HUES64 (cell line): ENCODE measurements at regions not wholly inside any gene's neighbourhood (a gene's known extent, or its start where the extent isn't known, plus 50 kb on each side); places are given as distances from the start of the nearest gene placed in this dataset.
"Not testable (repeated sequence)": the region's sequence is repeated elsewhere in the genome, so short reads cannot be mapped to it uniquely, and the experiment has no call there.

Source experiments
- H3K27ac ChIP-seq: 2 replicates; pipeline ENCODE4 v1.7.0; 2013; ENCODE audit warnings: low read depth, low read length, inconsistent platforms
- H3K27me3 ChIP-seq: 2 replicates; pipeline ENCODE4 v1.6.1; 2013; ENCODE audit warnings: mild to moderate bottlenecking, low read length; ENCODE audit not compliant: insufficient read depth
- H3K36me3 ChIP-seq: 2 replicates; pipeline ENCODE4 v1.6.1; 2013; ENCODE audit warnings: mild to moderate bottlenecking, low read length; ENCODE audit not compliant: insufficient read depth
- H3K4me1 ChIP-seq: 2 replicates; pipeline ENCODE4 v1.6.1; 2013; ENCODE audit warnings: mild to moderate bottlenecking, low read length, moderate library complexity; ENCODE audit not compliant: insufficient read depth
- H3K4me3 ChIP-seq: 2 replicates; pipeline ENCODE4 v1.5.1; 2013; ENCODE audit warnings: mild to moderate bottlenecking, low read length, moderate library complexity
- H3K9ac ChIP-seq: 2 replicates; pipeline ENCODE4 v1.6.1; 2013; ENCODE audit warnings: mild to moderate bottlenecking, low read depth, low read length
- H3K9me3 ChIP-seq: 2 replicates; pipeline ENCODE4 v1.6.1; 2013; ENCODE audit warnings: low read depth, low read length; ENCODE audit not compliant: insufficient read depth
- WGBS: fragments of 150-250, 120-280 bp; methylation state at CpG from one replicate; pipeline ENCODE4 v1.1.7; 2013; ENCODE audit warnings: missing lambda C conversion rate; 5-methylcytosine and 5-hydroxymethylcytosine counted together

- no peak overlapping the region for H3K27ac ChIP-seq
- H3K4me3 ChIP-seq: no peak overlapping the region
- H3K36me3 ChIP-seq: no peaks in the 10 kb centered on the region
- H3K9me3 ChIP-seq: no peaks in the 10 kb centered on the region
- H3K9ac ChIP-seq: no peak overlapping the region
- WGBS: 95% methylated on average over 2 of the region's 2 CpGs
- no peaks in the 10 kb centered on the region for H3K4me1 ChIP-seq
- H3K27me3 ChIP-seq: no peaks in the 10 kb centered on the region
These were observed 344.7 kb downstream of the TAF11L14 start for GRCh38 chr5:17978954-17979353.

GRCh38 chr5:17982626-17983025 is 348.4 kb downstream of the TAF11L14 start:
- H3K36me3 ChIP-seq, H3K27me3 ChIP-seq, H3K4me3 ChIP-seq, H3K27ac ChIP-seq, H3K4me1 ChIP-seq, H3K9ac ChIP-seq, H3K9me3 ChIP-seq: not testable (repeated sequence)
- WGBS: 98% methylated on average over 3 of the region's 3 CpGs

GRCh38 chr5:17989036-17989435 is 354.8 kb downstream of the TAF11L14 start:
- Histone ChIP-seq H3K4me3 (no peak overlapping the region), H3K36me3 (no peaks in the 10 kb centered on the region), H3K9ac (no peak overlapping the region), H3K27ac (no peak overlapping the region), H3K27me3 (no peaks in the 10 kb centered on the region), H3K9me3 (no peaks in the 10 kb centered on the region), H3K4me1 (no peaks in the 10 kb centered on the region)
- WGBS: 90% methylated on average over 4 of the region's 4 CpGs

- no peak overlapping the region for H3K9ac ChIP-seq
- H3K4me1 ChIP-seq: no peaks in the 10 kb centered on the region
- H3K9me3 ChIP-seq: no peaks in the 10 kb centered on the region
- H3K36me3 ChIP-seq: no peaks in the 10 kb centered on the region
- 86% methylated on average over 6 of the region's 6 CpGs for WGBS
- H3K4me3 ChIP-seq: no peak overlapping the region
- no peaks in the 10 kb centered on the region for H3K27me3 ChIP-seq
- H3K27ac ChIP-seq: no peak overlapping the region
These were observed 355.6 kb downstream of the TAF11L14 start for GRCh38 chr5:17989567-17990563.

GRCh38 chr5:17991775-17992174 is 357.5 kb downstream of the TAF11L14 start:
- no peaks in the 10 kb centered on the region for H3K4me1 ChIP-seq
- H3K9me3 ChIP-seq: no peaks in the 10 kb centered on the region
- no peaks in the 10 kb centered on the region for H3K36me3 ChIP-seq
- H3K27me3 ChIP-seq: no peaks in the 10 kb centered on the region
- H3K9ac ChIP-seq: no peak overlapping the region
- no peak overlapping the region for H3K27ac ChIP-seq
- 71% methylated on average over 2 of the region's 2 CpGs for WGBS
- H3K4me3 ChIP-seq: no peak overlapping the region

GRCh38 chr5:17992291-17992690 is 358.0 kb downstream of the TAF11L14 start:
- 89% methylated on average over 2 of the region's 2 CpGs for WGBS
- no peaks in the 10 kb centered on the region for H3K27me3 ChIP-seq
- no peaks in the 10 kb centered on the region for H3K36me3 ChIP-seq
- no peak overlapping the region for H3K9ac ChIP-seq
- H3K9me3 ChIP-seq: no peaks in the 10 kb centered on the region
- no peaks in the 10 kb centered on the region for H3K4me1 ChIP-seq
- no peak overlapping the region for H3K4me3 ChIP-seq
- H3K27ac ChIP-seq: no peak overlapping the region

GRCh38 chr5:17995997-17996396 is 361.7 kb downstream of the TAF11L14 start:
- no peaks in the 10 kb centered on the region for H3K27me3 ChIP-seq
- no peak overlapping the region for H3K4me3 ChIP-seq
- WGBS: 100% methylated on average over 1 of the region's 3 CpGs
- H3K36me3 ChIP-seq: no peaks in the 10 kb centered on the region
- H3K9ac ChIP-seq: no peak overlapping the region
- H3K27ac ChIP-seq: no peak overlapping the region
- H3K9me3 ChIP-seq: no peaks in the 10 kb centered on the region
- no peaks in the 10 kb centered on the region for H3K4me1 ChIP-seq

- H3K36me3 ChIP-seq: no peaks in the 10 kb centered on the region
- H3K27me3 ChIP-seq: no peaks in the 10 kb centered on the region
- no peak overlapping the region for H3K27ac ChIP-seq
- no peak overlapping the region for H3K4me3 ChIP-seq
- H3K9ac ChIP-seq: no peak overlapping the region
- 100% methylated on average over 1 of the region's 2 CpGs for WGBS
- no peaks in the 10 kb centered on the region for H3K9me3 ChIP-seq
- no peaks in the 10 kb centered on the region for H3K4me1 ChIP-seq
These were observed 365.6 kb downstream of the TAF11L14 start for GRCh38 chr5:17999858-18000257.

GRCh38 chr5:18000744-18001143 is 366.5 kb downstream of the TAF11L14 start:
- Histone ChIP-seq H3K4me1 (no peaks in the 10 kb centered on the region), H3K4me3 (no peak overlapping the region), H3K9ac (no peak overlapping the region), H3K9me3 (no peaks in the 10 kb centered on the region), H3K27me3 (no peaks in the 10 kb centered on the region), H3K36me3 (no peaks in the 10 kb centered on the region), H3K27ac (no peak overlapping the region)
- WGBS: 91% methylated on average over 4 of the region's 4 CpGs

GRCh38 chr5:18003312-18003711 is 369.1 kb downstream of the TAF11L14 start:
- Histone ChIP-seq H3K27me3 (no peaks in the 10 kb centered on the region), H3K4me1 (no peaks in the 10 kb centered on the region), H3K4me3 (no peak overlapping the region), H3K9me3 (no peaks in the 10 kb centered on the region), H3K27ac (no peak overlapping the region), H3K9ac (no peak overlapping the region), H3K36me3 (no peaks in the 10 kb centered on the region)

- no peaks in the 10 kb centered on the region for H3K27me3 ChIP-seq
- no peaks in the 10 kb centered on the region for H3K4me1 ChIP-seq
- WGBS: 91% methylated on average over 1 of the region's 2 CpGs
- no peaks in the 10 kb centered on the region for H3K9me3 ChIP-seq
- H3K36me3 ChIP-seq: no peaks in the 10 kb centered on the region
- H3K4me3 ChIP-seq: no peak overlapping the region
- no peak overlapping the region for H3K27ac ChIP-seq
- no peak overlapping the region for H3K9ac ChIP-seq
These were observed 369.5 kb downstream of the TAF11L14 start for GRCh38 chr5:18003784-18004183.
